Liver (tissue), 8 donors: ENCODE measurements at regions not wholly inside any gene's neighbourhood (a gene's known extent, or its start where the extent isn't known, plus 50 kb on each side); places are given as distances from the start of the nearest gene placed in this dataset.

Experiments used
- DNase-seq: peaks from one replicate; pipeline ENCODE4 v3.0.0-alpha.2; 2017; ENCODE audit warnings: low spot score
- H3K27ac ChIP-seq, 2 donors: one replicate each; pipeline ENCODE4 v1.7.0; 2013; ENCODE audit warnings: inconsistent platforms in 2 of 2, low read length in 2 of 2, control low read depth in 1 of 2, low read depth in 1 of 2, mild to moderate bottlenecking in 1 of 2
- H3K27me3 ChIP-seq, 4 donors: one replicate each; pipeline versions ENCODE4 v1.6.1 to v1.7.0; 2013; ENCODE audit warnings: low read length in 3 of 4, inconsistent platforms in 1 of 4, mild to moderate bottlenecking in 1 of 4, moderate library complexity in 1 of 4; ENCODE audit not compliant: control insufficient read depth in 4 of 4, insufficient read depth in 4 of 4
- H3K36me3 ChIP-seq, 4 donors: one replicate each; pipeline versions ENCODE4 v1.6.1 to v1.7.0; 2013; ENCODE audit warnings: low read length in 3 of 4, mild to moderate bottlenecking in 3 of 4, low read depth in 1 of 4, moderate library complexity in 1 of 4; ENCODE audit not compliant: control insufficient read depth in 4 of 4, insufficient read depth in 3 of 4
- H3K4me1 ChIP-seq, 4 donors: one replicate each; pipeline versions ENCODE4 v1.6.1 to v1.7.0; 2013; ENCODE audit warnings: low read length in 3 of 4, mild to moderate bottlenecking in 3 of 4, moderate library complexity in 1 of 4; ENCODE audit not compliant: control insufficient read depth in 4 of 4, insufficient read depth in 4 of 4
- H3K4me3 ChIP-seq, 3 donors: one replicate each; pipeline versions ENCODE4 v1.6.1 to v1.7.0; 2013; ENCODE audit warnings: low read length in 3 of 3, control low read depth in 1 of 3, low read depth in 1 of 3, mild to moderate bottlenecking in 1 of 3
- H3K9ac ChIP-seq, 2 donors: one replicate each; pipeline ENCODE4 v1.7.0; 2013; ENCODE audit warnings: low read length in 2 of 2, mild to moderate bottlenecking in 2 of 2, moderate library complexity in 2 of 2, control low read depth in 1 of 2, low read depth in 1 of 2
- H3K9me3 ChIP-seq, 4 donors: one replicate each; pipeline versions ENCODE4 v1.6.1 to v1.7.0; 2013; ENCODE audit warnings: low read length in 3 of 4; ENCODE audit not compliant: control insufficient read depth in 4 of 4
- EGR1 ChIP-seq, 2 donors: IDR thresholded peaks; 2 replicates each; pipeline ENCODE4 v1.6.1; 2016 to 2018; ENCODE audit warnings: antibody characterized with exemption in 2 of 2, low read depth in 2 of 2
- FOXA1 ChIP-seq: IDR thresholded peaks from 2 replicates; pipeline ENCODE4 v1.6.1; 2016; ENCODE audit warnings: antibody characterized with exemption
- FOXA2 ChIP-seq: IDR thresholded peaks from 2 replicates; pipeline ENCODE4 v1.6.1; 2016; ENCODE audit warnings: antibody characterized with exemption
- GABPA ChIP-seq, 2 donors: IDR thresholded peaks in 1 of 2; conservative IDR thresholded peaks in 1 of 2; 2 replicates each; pipeline ENCODE4 v1.6.1; 2016; ENCODE audit warnings: antibody characterized with exemption in 2 of 2, mild to moderate bottlenecking in 1 of 2, moderate library complexity in 1 of 2
- HNF4A ChIP-seq, 2 donors: conservative IDR thresholded peaks; 2 replicates each; pipeline ENCODE4 v1.6.1; 2016; ENCODE audit warnings: antibody characterized with exemption in 2 of 2, mild to moderate bottlenecking in 2 of 2
- HNF4G ChIP-seq: IDR thresholded peaks from 2 replicates; pipeline ENCODE4 v1.6.1; 2016; ENCODE audit warnings: antibody characterized with exemption
- JUND ChIP-seq, 2 donors: IDR thresholded peaks; 2 replicates each; pipeline ENCODE4 v1.6.1; 2016; ENCODE audit warnings: antibody characterized with exemption in 2 of 2
- RAD21 ChIP-seq, 2 donors: IDR thresholded peaks; 2 replicates each; pipeline ENCODE4 v1.6.1; 2016; ENCODE audit warnings: antibody characterized with exemption in 2 of 2, mild to moderate bottlenecking in 2 of 2
- REST ChIP-seq: IDR thresholded peaks from 2 replicates; pipeline ENCODE4 v1.6.1; 2016; ENCODE audit warnings: antibody characterized with exemption, mild to moderate bottlenecking
- RXRA ChIP-seq, 2 donors: IDR thresholded peaks; 2 replicates each; pipeline ENCODE4 v1.6.1; 2017 to 2018; ENCODE audit warnings: antibody characterized with exemption in 2 of 2, mild to moderate bottlenecking in 1 of 2
- SP1 ChIP-seq: IDR thresholded peaks from 2 replicates; pipeline ENCODE4 v1.6.1; 2018; ENCODE audit warnings: antibody characterized with exemption, mild to moderate bottlenecking
- TAF1 ChIP-seq: conservative IDR thresholded peaks from 2 replicates; pipeline ENCODE4 v1.6.1; 2016; ENCODE audit warnings: antibody characterized with exemption, mild to moderate bottlenecking
- YY1 ChIP-seq: IDR thresholded peaks from 2 replicates; pipeline ENCODE4 v1.6.1; 2016; ENCODE audit warnings: antibody characterized with exemption, mild to moderate bottlenecking
- ZBTB33 ChIP-seq: IDR thresholded peaks from 2 replicates; pipeline ENCODE4 v1.6.1; 2016; ENCODE audit warnings: antibody characterized with exemption
- WGBS: extraction: QIAGEN DNeasy Blood & Tissue Kit; methylation state at CpG from one replicate; pipeline ENCODE4 v1.1.7; 2013; 5-methylcytosine and 5-hydroxymethylcytosine counted together
- TF ChIP-seq, protein P1 (sequence below): IDR thresholded peaks from 2 replicates; pipeline ENCODE4 v1.6.1; 2016; ENCODE audit warnings: antibody characterized with exemption
- TF ChIP-seq, protein P2 (sequence below): fragments of 150-350 bp; IDR thresholded peaks from 2 replicates; pipeline ENCODE4 v1.5.1; 2017; ENCODE audit warnings: improper control_type of control experiment, low read depth, low read length; ENCODE audit not compliant: missing input control
- TF ChIP-seq, protein P3 (sequence below): IDR thresholded peaks from 2 replicates; pipeline ENCODE4 v1.6.1; 2016; ENCODE audit warnings: antibody characterized with exemption
- donor health status: healthy.
- donor health status: healthy.
- donor health status: healthy.
- donor health status: healthy.
- donor health status: healthy.

- TF ChIP-seq RXRA (IDR thresholded peaks at IDR 0.05) (no peak), FOXA2 (no peak), ZBTB33 (no peak), YY1 (no peak), REST (no peak), JUND (IDR thresholded peaks at IDR 0.05) (no peak), HNF4G (no peak), SP1 (no peak), HNF4A (conservative IDR thresholded peaks at IDR 0.05) (no peak), FOXA1 (no peak), RAD21 (IDR thresholded peaks at IDR 0.05) (no peak), EGR1 (IDR thresholded peaks at IDR 0.05; ENCODE audit: low read depth in 2 of 2) (no peak), GABPA (IDR thresholded peaks at IDR 0.05 in 1 of 2, conservative IDR thresholded peaks at IDR 0.05 in 1 of 2) (no peak), TAF1 (no peak)
- TF ChIP-seq, protein P1, sequence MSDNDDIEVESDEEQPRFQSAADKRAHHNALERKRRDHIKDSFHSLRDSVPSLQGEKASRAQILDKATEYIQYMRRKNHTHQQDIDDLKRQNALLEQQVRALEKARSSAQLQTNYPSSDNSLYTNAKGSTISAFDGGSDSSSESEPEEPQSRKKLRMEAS: no peak
- TF ChIP-seq, protein P2, sequence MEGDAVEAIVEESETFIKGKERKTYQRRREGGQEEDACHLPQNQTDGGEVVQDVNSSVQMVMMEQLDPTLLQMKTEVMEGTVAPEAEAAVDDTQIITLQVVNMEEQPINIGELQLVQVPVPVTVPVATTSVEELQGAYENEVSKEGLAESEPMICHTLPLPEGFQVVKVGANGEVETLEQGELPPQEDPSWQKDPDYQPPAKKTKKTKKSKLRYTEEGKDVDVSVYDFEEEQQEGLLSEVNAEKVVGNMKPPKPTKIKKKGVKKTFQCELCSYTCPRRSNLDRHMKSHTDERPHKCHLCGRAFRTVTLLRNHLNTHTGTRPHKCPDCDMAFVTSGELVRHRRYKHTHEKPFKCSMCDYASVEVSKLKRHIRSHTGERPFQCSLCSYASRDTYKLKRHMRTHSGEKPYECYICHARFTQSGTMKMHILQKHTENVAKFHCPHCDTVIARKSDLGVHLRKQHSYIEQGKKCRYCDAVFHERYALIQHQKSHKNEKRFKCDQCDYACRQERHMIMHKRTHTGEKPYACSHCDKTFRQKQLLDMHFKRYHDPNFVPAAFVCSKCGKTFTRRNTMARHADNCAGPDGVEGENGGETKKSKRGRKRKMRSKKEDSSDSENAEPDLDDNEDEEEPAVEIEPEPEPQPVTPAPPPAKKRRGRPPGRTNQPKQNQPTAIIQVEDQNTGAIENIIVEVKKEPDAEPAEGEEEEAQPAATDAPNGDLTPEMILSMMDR: no peak
- TF ChIP-seq, protein P3, sequence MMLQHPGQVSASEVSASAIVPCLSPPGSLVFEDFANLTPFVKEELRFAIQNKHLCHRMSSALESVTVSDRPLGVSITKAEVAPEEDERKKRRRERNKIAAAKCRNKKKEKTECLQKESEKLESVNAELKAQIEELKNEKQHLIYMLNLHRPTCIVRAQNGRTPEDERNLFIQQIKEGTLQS: no peak
- H3K9me3 ChIP-seq: no peaks in the 10 kb centered on the region
- no peaks in the 10 kb centered on the region for H3K36me3 ChIP-seq
- H3K4me3 ChIP-seq: no peak overlapping the region
- peaks cover 0 to 4% (median 2%) of the 10 kb centered on the region in 4 donors for H3K27me3 ChIP-seq
- no peak overlapping the region for H3K9ac ChIP-seq
- no peak overlapping the region for H3K27ac ChIP-seq
- WGBS: 91% methylated on average over 14 of the region's 14 CpGs
- H3K4me1 ChIP-seq: no peaks in the 10 kb centered on the region
- no peak for DNase-seq
These were observed 436.8 kb downstream of the BCL11B start for GRCh38 chr14:98835051-98835824.
